NCI-H2171 (cell line): ENCODE measurements at regions not wholly inside any gene's neighbourhood (a gene's known extent, or its start where the extent isn't known, plus 50 kb on each side); places are given as distances from the start of the nearest gene placed in this dataset.

ENCODE experiments used
- DNase-seq: peaks from one replicate; lab custom pipeline; 2025; lab: John Stamatoyannopoulos, UW

DNA sequence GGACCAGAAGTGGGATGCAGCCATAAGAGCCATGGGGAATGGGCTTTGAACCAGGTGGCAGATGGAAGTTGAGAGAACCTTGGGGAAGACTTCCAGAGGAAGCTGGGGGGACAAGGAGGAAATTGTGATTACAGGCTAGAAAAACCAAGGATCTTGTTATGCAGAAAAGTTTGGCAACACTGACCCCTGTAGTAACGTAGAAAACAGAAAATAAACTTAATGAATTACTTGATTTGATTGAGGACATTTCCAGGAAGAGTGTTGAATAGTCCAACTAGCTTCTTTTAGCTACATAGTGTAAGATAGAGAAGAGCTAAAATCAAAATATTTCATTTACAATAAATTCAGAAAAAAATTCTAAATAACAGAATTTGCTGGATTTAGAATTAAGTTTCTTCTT is 91.9 kb upstream of the GPC1 start:
- DNase-seq, result no peak

DNA sequence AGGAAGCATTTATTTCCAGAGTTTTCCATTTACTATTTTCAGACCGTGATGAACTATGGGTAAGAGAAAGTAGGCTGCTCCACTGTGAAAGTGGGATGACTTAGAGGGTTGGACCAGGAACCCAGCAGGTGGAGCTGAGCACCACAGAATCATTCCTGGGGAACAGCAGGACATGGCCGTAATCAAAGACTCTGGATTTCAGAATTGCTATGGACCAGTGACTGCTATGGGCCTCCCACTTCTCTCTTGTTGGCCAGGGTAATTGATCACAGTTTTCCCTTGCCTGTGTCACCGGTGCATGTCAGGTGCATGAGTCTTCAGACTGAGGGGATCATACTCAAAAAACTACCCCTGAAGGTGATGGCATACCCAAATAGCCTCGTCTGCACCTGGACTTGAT is 90.6 kb upstream of the GPC1 start:
- no peak for DNase-seq

DNA sequence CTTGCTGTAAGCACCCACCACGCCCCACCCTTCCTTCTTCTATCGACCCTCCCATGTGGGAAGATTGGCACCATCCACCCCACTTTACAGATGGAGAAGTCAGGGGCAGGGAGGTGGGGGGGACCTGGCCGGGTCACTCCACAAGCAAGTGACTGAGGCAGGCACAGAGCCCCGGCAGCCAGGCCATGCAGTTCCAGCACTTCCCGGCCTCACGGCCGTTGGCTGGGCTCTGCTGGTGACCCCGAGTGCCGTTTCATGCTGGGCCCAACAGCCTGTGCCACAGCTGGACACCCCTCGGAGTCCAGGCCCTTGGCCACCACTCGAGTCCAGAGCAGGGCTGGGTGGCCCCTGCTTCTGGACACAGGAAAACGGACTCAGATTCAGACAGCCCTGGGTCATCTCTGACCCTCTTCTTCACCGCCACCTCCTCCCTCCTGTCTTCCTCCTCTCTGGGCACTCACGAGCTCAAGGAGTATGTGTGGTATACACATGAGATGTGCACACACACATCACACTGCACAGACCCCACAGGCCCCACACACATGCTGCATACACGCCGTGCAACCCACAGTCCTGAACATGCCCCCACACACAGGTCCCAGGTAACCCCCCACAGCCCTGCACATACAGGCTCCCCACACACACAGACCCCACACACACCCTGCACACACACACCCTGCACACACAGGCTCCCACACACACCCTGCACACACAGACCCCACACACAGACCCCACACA is 89.3 kb upstream of the GPC1 start:
- DNase-seq, result no peak

DNA sequence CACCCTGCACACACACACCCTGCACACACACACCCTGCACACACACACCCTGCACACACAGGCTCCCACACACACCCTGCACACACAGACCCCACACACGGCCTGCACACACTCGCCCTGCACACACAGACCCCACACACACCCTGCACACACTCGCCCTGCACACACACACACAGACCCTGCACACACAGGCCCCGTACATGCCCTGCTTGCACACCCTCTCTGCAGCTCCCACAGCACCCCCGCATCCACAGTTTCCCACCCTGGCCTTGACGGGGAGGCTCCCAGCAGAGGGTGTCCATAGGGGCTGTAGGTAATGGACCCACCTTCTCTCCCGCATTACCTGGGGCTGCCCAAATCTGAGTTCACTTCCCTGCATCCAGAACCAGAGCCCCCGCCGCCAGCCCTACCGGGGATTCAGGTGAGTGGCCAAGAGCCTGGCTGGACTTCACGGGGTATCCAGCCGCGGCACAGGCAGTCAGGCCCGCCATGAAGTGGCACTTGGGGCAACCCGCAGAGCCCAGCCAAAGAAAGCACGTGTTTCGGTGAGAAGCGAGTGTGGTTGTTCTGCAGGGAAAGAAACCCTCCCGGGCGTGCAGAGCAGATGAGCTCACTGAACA is 88.6 kb upstream of the GPC1 start:
- no peak for DNase-seq

DNA sequence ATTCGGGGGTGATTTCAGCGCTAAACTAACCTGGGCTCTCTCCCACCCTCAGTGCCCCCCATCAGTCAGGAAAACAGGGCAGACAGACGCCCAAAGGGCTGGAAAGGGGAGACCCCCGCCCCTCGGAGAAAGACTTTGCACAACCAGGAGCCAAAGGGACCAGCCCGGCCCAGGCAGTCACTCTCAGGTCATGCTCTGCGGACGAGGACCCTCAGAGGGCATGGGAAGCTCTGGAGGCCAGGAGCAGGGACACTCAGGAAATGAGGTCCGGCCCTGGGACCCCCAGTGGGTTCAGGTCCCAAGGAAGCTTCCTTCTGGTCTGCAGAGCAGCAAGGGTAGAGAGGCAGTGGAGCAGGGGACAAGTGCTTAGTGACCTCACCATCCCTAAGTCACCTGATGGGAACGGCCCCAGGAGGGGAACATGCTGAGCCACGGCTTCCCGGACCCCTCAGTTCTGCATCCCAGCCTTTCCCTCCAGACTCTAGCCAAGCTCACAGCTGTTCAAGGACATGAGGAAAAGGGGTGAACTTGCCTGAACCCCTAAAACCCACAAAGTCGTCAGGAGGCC is 88.0 kb upstream of the GPC1 start:
- no peak for DNase-seq

DNA sequence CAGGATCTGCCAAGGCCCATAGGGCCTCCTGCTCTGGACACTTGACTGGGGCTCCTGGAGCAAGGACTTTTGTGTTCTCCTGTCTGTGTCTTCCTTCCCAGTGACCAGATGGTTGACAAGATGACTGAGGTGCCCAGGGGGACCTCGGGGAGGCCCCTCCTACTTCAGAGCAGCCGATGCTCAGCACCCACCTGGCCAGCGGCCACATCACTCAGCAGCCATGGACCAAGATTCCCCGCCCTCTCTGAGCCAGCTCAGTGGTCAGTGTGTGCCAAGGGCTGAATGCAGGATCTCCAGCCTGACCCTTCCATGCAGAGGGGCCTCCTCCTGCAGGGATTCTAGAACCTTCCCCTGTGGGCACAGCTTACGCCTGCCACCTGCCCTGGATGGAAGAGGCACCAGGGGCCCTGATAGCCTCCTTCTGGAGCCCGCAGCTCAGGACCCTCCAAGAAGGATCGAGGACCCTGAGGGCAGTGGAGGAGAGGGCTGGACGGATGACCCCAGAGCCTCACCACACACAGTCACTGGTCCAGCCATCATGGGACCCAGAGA is 87.4 kb upstream of the GPC1 start:
- no peak for DNase-seq

DNA sequence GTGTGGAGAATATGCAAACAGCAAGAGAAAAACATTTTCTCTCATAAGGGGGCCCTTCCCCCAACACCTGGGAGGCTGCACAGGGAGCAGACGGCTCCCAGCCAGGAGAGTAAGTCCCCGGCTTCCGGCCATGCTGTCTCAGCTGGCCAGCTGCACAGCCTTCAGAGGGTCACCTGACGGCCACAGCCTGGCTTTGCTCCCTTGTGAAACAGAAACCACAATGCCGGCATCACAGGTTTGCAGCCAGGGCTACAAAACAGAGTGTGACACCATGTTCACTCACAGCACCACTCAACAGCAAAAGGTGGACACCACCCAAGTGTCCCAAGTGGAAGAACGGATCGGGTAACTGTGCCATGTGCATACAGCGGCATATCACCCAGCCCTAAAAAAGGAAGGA is 86.9 kb upstream of the GPC1 start:
- no peak for DNase-seq

DNA sequence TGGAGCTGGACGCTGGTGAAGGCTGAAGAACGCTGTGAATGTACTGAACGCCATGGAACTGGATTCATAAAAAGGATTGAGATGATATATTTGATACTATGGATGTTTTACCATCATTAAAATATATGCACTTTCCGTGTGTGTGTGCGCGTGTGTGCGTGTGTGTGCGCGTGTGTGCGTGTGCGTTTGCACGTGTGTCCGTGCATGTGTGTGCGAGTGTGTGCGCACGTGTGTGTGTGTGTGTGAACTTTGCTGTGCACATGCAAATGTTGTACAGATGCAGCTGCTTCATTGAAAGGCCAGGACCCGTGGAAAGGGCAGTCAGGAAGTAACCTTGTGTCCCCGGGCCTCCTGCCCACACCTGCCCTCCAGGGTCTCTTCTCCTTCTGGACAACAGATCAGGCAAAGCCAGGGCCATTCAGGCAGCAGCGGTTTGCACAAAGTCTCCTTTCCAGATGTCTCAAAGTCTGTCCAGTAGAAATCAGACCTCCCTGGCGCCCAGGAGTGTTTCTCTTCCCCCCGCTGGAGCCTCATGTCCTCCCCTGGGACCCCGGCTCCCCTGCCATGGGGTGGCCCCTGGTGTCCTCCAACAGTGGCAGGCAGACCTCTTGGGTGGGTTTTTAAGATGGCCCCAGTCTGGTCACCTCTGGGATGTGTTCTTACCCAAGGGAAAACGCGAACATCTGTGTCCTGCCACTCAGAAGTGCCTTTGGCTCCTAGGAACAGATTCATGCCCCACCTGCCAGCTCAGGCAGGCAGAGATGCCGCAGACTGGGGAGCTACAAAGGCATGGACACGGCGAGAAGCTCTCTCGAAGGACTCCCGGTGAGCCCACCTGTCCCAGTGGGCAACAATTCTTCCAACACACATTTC is 86.1 kb upstream of the GPC1 start:
- DNase-seq, result no peak

DNA sequence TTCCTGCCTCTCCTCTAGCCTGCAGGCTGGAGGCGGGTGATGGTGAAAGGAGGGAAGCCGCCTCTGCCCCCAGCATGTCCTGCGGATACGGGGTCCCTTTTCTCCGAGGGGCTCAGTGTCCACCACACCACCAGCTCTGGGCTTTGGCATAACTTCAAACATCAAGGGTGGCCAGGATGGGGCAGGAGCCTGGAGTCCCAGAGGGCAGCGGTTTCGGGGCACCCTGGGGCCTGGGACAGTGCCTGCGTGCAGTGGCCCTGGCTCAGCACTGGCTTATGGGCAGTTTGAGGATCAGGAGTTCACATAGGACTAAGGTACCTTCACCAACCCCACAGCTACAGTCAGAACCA is 85.5 kb upstream of the GPC1 start:
- DNase-seq, result no peak

DNA sequence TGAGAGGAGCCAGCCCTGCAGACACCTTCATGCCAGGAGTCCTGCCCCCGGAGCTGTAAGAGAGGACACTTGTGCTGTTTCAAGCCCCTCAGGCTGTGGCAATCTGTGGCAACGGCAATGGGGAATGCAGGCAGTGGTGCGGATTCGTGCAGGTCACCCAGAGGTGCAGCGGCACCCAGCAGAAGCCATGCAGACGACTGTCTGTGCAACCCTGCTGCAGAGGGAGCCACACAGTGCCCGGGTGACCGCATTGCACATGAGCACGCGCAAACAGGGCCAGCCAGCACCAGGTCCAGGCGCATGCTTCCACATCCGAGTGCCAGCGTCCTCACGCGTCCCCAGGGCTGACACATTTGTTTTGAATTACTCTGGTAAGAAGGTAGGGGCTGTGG is 84.8 kb upstream of the GPC1 start:
- no peak for DNase-seq

DNA sequence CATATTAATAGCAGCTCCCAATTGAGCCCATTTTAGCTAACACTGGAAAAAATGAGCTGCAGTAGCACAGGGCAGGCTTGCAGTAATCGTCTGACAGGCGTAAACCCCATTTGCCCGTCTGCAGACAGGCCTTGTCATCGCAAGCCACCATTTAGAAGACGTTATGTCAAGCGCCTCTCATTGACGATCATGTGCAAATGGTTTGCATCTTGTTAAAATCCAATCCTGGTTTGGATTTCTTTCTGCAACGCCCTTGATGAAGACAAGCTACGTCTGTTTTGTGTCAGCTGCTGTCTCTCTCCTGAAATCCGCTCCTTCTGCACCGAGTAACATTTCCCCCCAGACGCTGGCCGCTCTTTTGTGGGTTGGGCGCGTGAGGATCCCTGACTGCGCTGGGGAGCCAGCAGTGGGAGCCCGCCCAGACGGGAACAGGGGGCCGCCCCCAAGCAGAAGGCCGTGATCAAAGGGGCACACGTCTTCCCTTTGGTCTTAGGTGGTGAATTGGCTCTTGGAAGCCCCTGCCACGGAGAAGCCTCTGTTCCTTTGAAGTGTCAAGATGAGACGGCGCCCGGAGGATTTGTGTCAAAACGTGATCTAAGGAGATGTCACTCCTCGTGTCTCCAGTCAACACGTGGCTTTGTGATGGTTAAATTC is 84.2 kb upstream of the GPC1 start:
- DNase-seq, result no peak

DNA sequence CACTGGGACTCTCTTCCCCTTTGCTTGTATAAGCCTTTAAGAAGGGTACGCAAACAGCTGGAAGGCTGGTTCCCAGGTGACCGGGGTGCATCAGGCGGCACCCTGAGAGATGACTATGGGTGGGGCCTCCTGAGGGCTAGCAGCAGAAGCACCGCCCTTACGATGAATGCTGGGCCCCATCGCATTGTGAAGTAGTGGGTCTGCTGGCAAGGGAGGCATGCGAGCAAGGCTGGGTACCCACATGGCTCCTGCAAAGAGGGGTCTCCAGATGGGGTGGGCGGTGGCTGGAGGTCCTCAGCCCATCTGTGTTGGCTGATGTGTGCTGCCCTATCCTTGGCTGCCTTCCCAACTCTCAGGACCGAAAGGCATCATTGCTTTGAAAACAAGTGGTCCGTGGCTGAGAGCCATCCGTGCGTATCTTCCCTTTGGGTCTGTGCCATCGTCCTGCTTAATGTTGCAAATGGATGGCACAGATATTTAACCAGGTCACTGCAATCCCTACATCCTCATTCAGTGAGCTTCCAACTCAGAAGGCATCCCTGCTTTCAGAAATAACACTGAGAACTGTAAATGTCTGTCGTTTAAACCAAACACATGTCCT is 83.5 kb upstream of the GPC1 start:
- peak; percentile 35 for DNase-seq

DNA sequence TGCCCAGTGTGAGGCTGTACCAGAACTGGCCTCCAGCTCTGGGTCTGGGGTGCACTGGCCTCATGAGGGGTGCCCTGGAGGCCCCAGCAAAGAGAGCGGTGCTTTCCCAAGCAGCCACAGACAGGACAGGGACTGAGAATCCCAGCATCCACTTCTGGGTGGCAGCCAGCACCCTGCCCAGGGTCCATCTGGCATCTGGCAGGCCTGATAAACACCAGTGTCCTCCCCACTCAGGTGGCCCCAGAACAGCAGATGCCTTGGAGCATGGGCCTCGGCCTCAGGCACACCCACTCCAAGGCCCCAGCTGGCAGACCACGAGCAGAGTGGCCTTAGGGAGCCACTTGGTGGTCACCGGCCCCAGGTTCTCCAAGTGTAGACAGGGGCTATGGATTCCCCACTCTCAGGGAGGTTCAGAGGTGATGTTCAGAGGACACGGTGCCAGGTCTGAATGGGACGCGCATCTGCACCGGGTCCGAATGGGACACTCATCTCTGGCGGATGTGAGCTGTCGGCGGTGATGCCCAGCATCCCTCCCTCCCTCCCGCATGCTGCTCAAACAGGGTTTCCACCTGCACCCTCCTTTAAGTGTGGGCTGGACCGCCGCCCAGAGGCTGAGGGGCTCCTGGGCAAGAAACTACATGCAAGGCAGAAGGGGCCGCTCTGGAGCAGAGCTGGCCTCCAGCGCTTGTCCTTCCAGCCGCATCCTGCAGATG is 82.2 kb upstream of the GPC1 start:
- DNase-seq, result no peak

DNA sequence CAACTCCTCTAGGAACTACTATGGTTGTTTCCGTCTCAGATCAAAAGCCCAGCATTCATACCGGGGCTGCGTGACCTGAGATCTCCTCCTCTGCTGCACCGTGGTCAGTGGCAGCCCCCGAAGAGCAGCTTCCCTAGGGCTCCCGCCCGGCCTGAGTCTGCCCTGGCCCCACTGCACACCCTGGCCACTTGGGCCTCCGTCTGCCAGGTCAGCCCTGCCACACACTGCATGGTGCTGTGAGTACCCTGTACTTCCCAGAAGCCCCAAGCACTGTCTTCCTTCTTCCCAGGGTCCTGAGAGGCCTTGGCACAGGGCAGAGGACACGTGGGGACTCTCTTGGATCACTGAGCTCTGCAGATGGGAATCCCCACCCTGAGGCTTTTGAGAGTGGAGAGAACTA is 81.5 kb upstream of the GPC1 start:
- no peak for DNase-seq

DNA sequence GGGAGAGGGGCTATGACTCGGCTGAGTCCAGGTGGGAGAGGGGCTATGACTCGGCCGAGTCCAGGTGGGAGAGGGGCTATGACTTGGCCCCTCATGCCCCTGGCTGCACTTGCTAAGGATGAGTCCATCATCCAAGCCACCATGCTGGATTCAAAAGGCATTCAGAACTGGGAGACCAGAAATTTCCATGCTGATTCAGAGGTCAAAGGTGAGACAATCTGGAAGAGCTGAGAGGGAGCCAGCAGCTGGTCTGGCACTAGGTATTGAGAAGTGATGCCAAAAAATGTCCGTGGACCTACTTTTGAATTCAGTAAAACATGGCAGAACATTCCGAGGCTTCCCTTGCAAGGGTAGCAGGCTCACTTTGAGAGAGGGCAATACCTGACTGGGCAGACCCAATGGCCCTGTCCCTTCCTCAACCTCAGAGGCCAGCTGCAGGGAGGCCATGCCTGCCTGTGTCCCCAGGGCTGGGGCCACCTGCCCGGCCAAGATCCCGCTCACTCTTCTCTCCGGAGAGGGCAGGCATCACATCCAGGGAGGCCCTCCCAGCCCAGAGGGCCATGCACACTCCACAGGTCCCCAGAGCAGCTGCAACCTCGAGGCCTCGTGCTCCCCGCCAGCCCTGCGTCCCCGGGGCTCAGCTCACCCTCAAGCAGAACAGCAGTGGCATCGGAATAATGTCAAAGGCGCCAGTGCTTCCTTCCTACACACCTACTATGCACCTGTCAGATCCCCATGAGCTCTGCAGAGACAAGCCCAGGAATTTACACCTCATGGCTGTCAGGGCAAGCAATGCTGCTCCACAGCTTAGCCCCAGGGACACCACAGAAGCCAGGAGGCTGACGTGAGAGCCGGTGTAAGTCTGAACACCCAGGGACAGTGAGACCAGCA is 80.2 kb upstream of the GPC1 start:
- DNase-seq, result no peak

DNA sequence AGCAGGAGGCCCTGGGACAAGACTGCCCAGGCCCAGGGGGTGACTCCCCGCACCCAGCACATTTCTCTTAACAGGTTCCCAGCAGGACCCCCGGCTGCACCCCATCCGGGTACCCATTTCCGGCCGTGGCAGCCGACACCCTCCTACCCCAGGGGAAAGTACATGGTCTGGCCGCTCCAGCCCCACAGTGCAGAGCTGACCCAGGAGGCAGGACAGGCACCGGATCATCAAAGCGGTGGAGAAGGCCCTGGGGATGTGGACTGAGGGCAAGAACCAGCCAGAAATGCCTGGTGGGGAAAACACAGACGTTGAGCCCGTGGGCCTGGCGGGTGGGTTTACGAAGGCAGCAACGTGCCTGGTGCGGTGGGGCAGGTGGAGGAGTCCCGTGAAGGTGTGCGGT is 79.5 kb upstream of the GPC1 start:
- DNase-seq, result no peak

DNA sequence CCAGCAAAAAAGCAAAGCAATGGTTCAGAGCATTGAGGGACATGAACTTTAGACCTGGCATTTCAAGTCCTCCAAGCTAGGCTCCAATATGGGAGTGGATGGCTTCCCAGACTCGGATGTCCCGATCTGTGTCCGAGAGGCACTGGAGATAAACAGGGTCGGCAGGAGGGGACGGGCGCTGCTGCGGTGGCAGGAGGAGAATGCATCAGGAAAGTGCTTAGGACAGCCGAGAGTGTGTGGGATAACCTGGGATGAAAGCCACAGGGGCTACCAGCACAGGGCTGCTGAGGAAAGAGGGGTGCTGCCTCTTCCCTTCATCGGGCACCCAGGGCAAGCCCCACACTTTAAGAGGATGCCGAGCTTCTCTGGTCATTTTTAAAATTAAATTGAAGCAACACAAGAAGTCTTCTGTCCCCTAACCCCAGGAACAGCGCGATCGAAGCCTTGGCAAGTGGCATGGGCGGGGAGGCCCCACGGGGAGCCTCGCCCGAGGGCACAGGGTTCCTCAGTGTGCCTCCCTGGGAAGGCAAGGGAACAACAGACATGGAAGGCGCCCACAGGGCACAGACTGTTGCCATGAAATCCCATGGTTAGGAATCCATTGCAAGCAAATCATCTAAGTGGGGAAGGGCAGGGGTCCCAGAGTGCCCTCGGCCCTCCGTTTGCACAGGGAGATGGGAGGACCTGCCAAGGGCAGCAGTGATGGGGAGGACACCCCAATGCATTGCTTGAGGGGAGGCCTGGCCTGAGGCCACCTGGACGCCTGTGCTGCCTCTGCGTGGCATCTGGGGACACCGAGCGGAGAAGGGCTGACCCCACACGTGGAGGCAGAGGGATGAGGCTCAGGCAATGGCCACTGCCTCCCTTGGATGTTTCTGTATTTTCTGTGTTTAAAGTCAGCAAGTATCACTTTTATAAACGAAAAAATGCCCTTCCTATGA is 78.5 kb upstream of the GPC1 start:
- DNase-seq, result no peak

DNA sequence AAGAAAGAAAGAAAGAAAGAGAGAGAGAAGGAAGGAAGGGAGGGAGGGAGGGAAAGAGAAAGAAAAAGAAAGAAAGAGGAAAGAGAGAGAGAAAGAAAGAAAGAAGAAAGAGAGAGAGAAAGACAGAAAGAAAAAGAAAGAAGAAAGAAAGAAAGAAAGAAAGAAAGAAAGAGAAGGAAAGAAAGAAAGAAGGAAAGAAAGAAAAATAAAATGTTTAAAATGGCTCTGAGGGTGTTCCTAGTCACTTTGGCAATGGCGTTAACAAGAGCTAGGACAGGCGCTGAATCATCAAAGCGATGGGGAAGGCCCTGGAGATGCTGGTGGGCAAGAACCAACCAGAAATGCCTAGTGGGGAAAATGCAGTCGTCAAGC is 77.8 kb upstream of the GPC1 start:
- DNase-seq, result no peak

DNA sequence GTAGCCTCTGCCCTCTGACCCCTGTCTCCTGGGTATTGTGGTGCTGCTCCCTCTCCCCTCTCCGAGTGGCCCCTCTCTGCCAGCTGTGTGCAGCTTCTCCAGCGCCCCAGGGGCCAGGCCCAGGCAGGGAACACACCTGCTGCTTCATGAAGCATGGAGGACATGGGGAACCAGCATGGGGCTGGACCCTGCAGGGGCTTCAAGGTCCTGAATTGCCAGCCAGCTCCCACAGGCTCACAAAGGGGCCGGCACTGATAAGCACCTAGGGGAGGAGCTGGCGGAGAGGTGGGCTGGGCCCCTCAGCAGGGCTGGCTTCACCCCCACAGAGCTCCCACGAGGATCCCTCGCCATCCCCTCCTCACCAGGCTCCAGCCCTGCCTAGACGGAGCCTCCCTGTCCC is 77.4 kb upstream of the GPC1 start:
- DNase-seq, result no peak
